AG08395 (cell line): ENCODE measurements at regions not wholly inside any gene's neighbourhood (a gene's known extent, or its start where the extent isn't known, plus 50 kb on each side); places are given as distances from the start of the nearest gene placed in this dataset.
"Not testable (repeated sequence)": the region's sequence is repeated elsewhere in the genome, so short reads cannot be mapped to it uniquely, and the experiment has no call there.

Experiments
- DNase-seq: peaks from one replicate; pipeline ENCODE4 v3.0.0; 2012; ENCODE audit warnings: mixed read lengths, low spot score

GRCh38 chr10:21141946-21142492 is 244.9 kb upstream of the NEBL start:
- no peak for DNase-seq

DNA sequence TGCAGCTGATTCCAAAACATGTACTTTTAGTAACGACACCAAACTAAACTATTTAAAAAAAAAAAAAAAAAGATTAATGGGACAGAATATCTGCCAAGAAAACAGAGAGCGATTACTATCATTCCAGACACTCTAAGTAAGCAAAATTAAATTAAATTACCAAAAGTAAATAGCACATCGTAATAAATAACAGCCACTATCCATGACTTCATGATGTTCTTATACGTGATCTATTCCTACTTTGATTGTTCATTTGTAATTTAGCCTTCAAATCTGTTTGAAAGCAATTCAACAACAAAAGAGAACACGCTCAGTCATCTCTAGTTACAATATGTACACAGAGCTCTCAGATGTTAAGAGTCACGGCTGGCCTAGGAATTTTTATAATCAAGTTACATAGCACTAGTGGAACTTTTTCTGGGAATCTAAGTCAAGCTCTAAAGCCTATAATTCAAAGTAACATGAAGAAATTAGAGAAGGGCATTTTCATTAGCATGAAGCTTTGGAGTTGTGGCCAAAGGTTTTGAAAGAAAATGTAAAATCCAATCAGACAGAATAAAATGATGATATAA is 241.7 kb upstream of the NEBL start:
- no peak for DNase-seq

GRCh38 chr10:21135023-21135931 is 238.2 kb upstream of the NEBL start:
- no peak for DNase-seq

DNA sequence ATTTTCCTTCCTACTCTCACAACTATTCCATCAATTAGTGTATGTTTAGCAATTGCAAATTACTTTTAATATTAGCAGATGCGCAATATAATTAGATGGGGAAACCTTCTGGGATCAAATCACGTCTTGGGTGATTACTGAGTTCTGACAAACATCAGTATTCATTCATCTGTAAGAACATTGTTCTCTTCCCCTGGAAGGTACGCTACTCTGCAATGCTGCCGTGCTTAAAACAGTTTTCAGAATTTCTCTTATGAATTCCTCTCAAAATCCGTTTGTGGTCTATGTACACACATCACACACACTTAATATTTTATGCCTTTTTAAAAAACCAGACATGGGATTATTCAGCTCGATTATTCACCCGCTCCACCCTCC is 237.5 kb upstream of the NEBL start:
- DNase-seq = no peak

DNA sequence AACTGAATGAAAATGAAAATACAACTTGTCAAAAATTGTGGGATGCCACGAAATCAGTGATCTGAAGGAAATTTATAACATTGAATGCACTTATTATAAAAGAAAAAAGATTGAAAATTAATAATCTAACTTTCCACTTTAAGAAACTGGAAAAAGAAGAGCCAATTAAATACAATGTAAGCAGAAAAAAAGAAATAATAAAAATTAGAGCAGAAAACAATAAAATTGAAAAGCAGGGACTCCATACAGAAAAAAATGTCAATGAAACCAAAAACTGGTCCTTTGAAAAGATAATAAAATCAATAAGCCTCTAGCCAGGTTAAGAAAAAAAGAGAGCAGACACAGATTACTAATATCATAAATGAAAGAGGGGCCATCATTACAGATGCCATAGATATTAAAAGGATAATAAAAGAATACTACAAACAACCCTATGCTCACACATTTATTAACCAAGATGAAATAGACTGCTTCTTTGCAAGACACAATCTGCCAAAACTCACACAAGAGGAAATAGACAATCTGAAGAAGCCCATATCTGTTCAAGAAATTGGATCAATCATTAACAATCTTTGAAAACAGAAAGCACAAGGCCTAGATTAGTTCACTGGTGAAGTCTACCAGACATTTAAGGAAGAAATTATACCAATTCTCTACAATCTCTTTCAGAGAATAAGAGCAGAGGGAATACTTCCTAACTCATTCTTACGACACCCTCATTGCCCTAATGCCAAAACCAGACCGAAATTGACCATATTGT is 233.8 kb upstream of the NEBL start:
- no peak for DNase-seq

- DNase-seq = no peak
These were observed 233.0 kb upstream of the NEBL start for GRCh38 chr10:21130108-21130507.

DNA sequence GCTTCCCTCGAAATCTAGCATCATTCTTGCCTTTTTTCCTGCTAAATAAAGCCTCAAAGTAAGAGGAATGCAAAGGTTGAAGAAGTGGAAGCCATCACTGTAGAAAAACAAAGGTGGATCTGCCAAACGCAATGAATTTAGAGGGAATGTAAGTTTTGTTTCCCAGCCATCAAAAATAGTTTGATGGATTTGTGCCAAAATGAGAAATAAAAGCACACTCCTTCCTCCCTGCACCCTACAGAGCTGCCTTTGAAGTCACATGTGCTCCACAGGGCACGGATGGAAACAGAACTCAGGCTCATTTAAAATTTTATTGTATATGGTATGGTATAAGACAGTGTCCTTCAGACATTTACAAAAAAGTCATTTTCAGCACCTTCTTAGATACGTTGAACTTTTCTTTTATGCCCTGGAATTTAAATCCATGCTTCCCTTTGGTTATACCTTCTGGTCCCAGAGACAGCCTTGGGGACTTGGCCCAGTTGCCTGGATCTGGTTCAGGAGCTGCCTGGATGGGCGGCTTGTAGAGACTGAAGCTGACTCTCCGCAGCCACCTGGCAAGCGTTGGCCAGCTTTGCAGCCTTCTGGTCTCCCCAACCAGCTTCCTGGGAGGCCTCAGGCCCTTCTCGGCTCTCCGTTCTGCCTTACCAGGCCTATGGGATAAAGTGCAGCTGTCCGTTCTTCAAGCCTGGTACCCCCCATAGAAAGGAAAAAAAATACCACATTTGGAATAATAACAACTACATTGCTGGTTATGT is 228.5 kb upstream of the NEBL start:
- no peak for DNase-seq

GRCh38 chr10:21122907-21123306 is 225.8 kb upstream of the NEBL start:
- no peak for DNase-seq

DNA sequence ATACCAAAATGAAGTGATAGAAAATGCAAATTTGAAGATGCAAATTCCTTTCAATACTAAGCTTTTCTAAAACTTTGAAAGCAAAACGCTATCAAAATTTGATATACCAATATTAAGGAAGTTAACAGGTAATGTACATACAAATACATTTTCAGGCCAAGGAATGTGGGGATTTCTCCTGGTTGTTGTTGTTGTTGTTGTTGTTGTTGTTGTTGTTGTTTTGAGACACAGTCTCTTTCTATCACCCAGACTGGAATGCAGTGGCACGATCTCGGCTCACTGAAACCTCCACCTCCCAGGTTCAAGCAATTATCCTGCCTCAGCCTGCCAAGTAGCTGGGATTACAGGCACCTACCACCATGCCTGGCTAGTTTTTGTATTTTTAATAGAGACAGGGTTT is 224.7 kb upstream of the NEBL start:
- DNase-seq = not testable (repeated sequence)

- DNase-seq = no peak
These were observed 217.6 kb upstream of the NEBL start for GRCh38 chr10:21114683-21115082.

GRCh38 chr10:21110358-21110757 is 213.2 kb upstream of the NEBL start:
- DNase-seq = no peak

GRCh38 chr10:21106931-21107330 is 209.8 kb upstream of the NEBL start:
- DNase-seq = not testable (repeated sequence)

- not testable (repeated sequence) for DNase-seq
These were observed 208.2 kb upstream of the NEBL start for GRCh38 chr10:21105331-21105730.

DNA sequence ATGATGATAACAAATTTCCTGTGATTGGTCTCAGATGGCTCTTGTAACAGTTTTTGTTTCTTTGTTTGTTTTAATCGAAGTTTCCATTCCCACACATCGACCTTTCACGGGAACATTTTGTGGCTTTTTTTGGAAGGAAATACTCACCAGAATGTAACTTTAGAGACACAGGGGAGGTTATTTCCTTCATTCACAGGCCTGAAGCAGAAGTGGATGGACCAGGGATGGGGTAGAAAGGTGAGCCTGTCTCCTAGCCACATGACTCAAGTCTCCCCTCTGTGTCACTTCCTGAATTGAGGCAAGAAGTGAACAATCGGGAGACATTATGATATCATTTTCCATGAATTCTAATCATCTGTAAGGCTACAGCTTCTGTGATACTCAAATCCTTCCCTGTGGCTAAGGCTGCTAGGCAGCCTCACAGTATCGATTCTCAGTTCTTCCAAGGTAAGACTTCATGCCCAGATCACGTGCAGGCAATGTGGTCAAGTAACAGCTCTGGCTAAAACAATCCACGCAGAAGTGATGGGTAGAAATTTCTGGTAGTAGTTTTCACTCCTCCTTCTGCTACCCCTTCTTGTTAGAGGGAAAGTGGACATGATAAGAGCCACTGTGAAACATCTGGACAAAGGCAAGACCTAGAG is 203.9 kb upstream of the NEBL start:
- peak; percentile 4 for DNase-seq

DNA sequence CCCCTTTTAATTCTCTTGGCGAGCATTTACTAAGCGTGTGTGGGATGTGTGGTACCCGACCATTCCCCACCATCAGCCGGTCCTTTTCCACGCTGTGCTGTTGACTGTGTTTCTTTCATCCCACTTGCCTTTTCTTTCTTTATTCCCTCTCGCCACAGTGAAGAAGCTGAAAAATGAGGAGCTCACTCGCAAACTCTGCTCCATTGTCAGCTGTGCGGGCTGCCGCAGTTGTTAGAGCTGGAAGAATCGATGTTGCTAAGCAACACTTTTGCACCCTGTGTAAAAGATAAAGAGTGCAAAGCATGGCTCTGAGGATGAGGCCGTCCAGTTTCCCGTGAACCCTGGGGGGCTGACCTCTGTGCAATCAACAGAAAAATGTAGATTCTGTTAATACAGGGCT is 203.1 kb upstream of the NEBL start:
- DNase-seq = no peak

DNA sequence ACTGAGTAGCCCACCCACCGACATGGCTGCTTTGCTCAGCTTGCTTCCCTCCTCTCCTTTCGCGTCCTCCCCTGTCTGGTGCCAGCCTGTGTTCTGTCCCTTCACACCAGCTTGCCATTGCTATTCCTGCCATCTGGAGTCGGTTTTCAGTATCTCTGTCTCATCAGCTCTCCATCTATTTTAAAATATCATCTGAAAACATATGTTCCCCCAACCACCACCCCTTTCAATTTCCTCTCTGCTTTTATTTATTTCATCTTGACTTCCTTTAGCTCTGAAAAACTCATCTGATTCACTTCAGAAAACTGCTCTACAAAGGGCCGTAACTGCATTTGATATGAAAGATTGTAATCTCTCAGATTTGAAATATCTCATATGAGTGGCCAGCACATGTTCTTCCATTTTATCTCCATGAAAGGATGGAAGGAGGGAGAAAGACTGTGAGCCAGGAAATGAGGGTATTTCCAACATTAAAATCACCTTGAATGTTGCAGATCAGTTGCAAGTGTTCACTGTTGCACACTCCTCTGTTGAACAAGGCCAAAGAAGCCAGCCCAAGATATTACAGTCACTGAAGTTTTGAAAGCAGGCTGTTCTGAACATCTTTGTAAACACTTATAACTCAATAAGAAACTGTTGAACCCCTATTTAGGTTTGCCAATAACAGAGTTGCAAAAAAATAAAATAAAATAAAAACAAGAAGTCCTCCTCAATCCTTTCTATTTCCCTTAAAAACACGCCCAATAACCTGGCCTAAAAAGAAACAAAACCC is 202.4 kb upstream of the NEBL start:
- no peak for DNase-seq

DNA sequence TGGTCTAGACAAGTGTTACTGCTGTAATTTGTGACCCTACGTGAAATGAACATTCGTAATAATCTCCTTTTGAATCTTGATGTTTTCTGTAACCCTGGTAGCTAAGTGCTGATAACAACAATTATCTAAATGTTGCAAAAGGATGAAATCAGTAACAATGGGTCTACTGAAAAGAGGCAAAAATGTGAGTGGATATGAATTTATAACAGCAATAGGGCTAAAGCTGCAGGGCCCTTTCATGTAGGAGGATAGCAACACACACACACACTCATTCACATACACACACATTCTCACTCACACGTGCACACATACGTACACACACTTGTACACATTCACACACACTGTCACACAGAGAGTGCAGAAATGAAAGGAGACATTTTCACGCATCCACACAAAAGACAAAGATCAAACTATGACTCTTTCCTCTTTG is 200.8 kb upstream of the NEBL start:
- DNase-seq = no peak

DNA sequence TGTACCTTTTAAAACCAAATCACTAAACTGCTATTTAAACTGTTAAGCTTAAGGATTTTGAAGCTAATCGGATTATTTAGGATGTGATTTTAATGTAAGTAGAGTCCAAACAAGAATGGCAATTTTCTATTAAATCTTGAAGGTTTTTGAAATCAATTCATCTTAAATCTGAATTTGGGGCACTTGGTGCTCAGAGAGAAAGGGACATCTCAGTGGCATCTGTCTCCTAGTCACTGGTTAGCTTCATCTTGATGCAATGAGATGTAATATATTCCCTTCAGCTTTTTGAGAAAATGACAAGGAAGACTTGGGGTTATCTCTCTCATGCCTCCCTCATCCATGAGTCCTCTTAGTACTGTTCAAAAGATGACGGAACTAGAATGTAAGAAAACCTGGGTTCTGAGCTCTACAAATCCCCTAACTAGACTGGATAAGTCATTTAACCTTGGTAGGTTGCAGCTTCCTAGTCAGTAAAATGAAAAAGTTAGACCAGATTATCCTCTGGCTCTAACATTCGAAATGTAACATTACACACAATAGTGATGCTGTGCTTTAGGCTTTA is 198.5 kb upstream of the NEBL start:
- no peak for DNase-seq

DNA sequence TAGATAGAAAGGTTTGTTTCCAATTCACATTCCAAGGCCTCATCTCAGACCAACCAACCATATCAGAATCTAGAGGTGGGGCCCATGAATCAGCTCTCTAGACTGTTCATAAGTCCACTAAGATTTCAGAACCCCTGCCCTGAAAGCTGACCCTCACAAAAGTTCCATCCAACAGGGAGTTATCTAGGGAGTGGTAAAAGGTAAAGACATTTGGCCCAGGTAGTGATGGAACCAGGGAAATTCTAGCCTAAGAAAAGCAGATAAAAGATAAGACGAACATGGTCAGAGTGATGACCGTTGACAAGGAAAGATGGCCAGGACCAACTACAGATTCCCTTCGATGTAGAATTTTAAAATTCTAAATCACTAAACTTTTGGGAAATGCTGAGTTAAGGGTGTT is 198.0 kb upstream of the NEBL start:
- DNase-seq = no peak
